AG10803 (cell line): ENCODE measurements at regions not wholly inside any gene's neighbourhood (a gene's known extent, or its start where the extent isn't known, plus 50 kb on each side); places are given as distances from the start of the nearest gene placed in this dataset.

Experiments
- DNase-seq: peaks from one replicate; pipeline ENCODE4 v3.0.0; 2010; ENCODE audit warnings: low read depth
- H3K4me3 ChIP-seq: 2 replicates; pipeline ENCODE4 v1.5.1; 2011; ENCODE audit warnings: mild to moderate bottlenecking, low read length, control low read depth
- CTCF ChIP-seq: conservative IDR thresholded peaks from 2 replicates; pipeline ENCODE4 v1.5.1; 2011; ENCODE audit warnings: mild to moderate bottlenecking, low read length, control low read depth, inconsistent platforms

- H3K4me3 ChIP-seq: no peak overlapping the region
- DNase-seq: no peak
- TF ChIP-seq CTCF: no peak
These were observed 181.1 kb upstream of the NAMPT start for GRCh38 chr7:106465704-106466468.

- no peak overlapping the region for H3K4me3 ChIP-seq
- DNase-seq: no peak
- no peak for TF ChIP-seq CTCF
These were observed 179.9 kb upstream of the NAMPT start for GRCh38 chr7:106464651-106465050.

- no peak for DNase-seq
- H3K4me3 ChIP-seq: no peak overlapping the region
- no peak for TF ChIP-seq CTCF
These were observed 179.2 kb upstream of the NAMPT start for GRCh38 chr7:106463851-106464611.

GRCh38 chr7:106462914-106463482 lies 178.2 kb upstream of the NAMPT start:
- no peak for DNase-seq
- no peak for TF ChIP-seq CTCF
- H3K4me3 ChIP-seq: no peak overlapping the region

- no peak overlapping the region for H3K4me3 ChIP-seq
- peak; percentile 40 for DNase-seq
- peak; percentile 62 for TF ChIP-seq CTCF
These were observed 177.6 kb upstream of the NAMPT start for GRCh38 chr7:106462365-106462859.

GRCh38 chr7:106460792-106461254 lies 176.0 kb upstream of the NAMPT start:
- no peak overlapping the region for H3K4me3 ChIP-seq
- TF ChIP-seq CTCF: no peak
- DNase-seq: no peak
